SK-MEL-5 (cell line): ENCODE measurements at regions not wholly inside any gene's neighbourhood (a gene's known extent, or its start where the extent isn't known, plus 50 kb on each side); places are given as distances from the start of the nearest gene placed in this dataset.
"Not testable (repeated sequence)": the region's sequence is repeated elsewhere in the genome, so short reads cannot be mapped to it uniquely, and the experiment has no call there.

Source experiments
- DNase-seq: peaks from one replicate; pipeline ENCODE4 v3.0.0-alpha.2; 2016; ENCODE audit warnings: low read depth, low spot score
- in situ Hi-C: cut with HindIII; loops from 2 replicates; pipeline ENCODE4 v1.10.0; 2016; ENCODE audit warnings: low sequenced_read_pairs, high pct_unique_total_duplicates, low pct_unique_long_range_greater_than_20kb

DNA sequence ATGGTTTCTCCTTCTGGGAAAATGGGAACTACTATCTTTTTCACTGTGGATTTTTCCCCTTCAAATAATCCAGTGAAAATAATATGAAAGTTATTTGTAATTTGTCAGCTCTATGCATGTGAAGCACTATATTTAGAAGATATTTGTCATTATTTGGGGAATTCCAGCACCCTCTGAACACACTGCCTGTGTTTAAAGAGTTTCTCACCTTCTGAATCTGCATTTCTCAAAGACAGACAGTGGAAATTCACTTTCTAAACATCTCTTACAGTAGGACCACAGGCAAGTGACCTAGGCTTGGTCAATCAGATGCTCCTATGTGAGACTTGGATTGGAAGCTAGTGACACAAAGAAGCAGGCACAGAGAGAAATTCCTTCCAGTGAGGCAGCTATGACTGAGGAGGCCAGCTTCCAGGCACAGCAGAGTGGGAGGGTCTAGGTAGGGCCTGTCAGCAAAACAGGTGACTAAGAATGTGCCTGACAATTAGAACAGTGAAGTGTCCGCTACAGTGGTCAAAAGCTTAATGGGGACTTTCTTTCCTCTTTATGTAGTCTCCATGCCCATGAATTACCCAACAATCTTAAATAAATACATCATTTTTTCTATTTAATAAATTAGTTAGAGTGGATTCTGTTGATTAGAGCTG is 167.2 kb downstream of the HMHB1 start:
- in situ Hi-C loops = no loop called here
- no peak for DNase-seq

DNA sequence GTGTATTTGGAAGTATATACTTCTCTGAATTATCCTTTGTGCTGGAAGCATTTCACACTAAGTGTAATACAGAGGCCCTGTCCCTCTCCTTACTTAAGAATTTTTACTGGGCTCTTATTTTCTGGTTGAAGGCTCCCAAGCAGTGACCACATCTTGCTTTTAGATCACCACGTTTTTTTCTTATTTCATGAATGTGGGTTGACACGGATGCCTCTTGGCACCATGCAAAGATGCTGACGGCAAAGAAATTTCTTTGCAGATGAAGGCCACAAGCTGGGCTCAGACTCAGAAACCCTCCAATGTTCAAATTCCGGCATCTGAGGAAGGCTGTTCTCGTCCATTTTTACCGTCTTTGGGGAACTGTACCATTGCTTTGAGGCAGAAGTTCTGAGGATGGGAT is 168.5 kb downstream of the HMHB1 start:
- in situ Hi-C loops = no loop called here
- DNase-seq = no peak

DNA sequence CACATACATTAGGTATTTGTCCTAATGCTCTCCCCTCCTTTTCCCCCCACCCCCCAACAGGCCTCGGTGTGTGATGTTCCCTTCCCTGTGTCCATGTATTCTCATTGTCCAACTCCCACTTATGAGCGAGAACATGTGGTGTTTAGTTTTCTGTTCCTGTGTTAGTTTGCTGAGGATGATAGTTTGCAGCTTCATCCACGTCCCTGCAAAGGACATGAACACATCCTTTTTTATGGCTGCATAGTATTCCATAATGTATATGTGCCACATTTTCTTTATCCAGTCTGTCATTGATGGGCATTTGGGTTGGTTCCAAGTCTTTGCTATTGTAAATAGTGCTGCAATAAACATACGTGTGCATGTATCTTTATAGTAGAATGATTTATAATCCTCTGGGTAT is 171.0 kb downstream of the HMHB1 start:
- in situ Hi-C loops, DNase-seq: not testable (repeated sequence)

DNA sequence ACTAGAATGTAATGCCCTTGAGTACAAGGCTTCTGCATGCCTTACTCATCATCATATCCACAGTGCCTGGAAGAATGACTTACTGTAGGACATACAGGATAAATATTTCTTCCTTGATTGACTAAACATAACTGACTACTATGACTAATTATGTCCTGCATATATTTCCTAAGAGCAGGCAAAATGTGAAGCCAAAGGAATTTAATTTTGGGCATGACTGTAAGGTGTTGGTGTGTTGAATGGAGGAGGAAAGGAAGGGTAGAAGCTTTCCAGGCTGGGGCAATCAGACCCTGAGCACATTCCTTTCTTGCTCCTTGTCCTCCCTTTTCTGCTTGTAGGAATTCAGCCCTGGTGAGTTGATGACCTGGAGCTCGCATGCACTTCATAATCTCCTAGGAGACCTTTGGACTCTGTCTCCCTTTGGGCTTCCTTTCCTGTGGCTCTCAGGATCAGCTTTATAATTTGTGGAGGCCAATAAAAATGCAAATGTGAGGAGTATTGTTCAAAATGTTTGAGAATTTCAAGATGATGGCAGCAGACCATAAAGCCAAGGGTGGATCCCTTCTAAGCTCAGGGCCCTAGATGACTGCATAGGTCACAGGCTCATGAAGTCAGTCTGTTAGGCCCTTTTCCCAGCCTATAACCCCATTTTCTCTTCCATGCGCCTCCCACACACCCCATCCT is 174.0 kb downstream of the HMHB1 start:
- in situ Hi-C loops = no loop called here
- DNase-seq = no peak

DNA sequence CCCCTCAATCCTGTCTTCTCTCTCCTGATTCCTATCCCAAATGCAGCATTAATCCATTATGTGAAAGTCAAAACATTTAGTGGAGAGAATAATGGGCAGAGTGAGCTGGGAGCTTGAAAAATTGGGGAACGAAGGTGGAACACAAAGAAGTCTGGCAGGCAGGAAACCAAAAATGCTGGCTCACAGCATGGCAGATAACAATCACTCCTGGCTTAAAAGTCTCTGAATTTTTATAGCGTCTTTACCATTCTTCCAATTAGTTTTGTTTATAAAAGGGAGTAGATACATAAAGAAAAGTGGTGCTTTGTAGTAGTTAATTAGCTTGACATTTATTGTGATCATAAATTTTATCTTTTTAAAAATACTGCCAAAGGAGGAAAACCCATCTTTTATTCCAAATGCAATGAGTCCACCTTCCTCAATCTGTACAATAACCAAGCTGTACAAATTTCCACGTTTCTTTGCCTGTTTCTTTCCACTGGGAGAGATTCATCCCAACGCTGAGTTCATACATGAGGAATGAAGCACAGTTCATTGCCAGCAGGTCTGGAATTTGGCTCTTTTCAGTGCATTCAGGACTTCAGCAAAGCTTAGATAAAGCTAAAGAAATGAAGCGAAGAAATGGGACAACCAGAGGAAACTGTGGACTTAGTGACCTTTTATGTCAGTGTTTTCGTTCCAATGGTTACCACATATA is 174.7 kb downstream of the HMHB1 start:
- in situ Hi-C loops = no loop called here
- DNase-seq = no peak

DNA sequence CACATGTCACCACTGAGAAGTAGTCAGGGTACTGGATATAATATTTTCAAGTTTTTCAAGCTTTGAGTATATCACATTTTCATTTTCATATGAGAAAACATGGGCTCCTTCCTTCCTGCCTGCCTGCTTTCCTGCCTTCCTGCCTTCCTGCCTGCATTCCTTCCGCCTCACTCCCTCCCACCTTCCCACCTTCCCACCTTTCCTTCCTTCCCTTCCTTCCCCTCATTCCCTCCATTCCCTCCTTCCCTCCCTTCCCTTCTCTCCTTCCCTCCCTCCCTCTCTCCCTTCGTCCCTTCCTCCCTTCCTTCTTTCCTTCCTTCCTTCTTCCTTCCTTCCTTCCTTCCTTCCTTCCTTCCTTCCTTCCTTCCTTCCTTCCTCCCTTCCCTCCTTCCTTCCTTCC is 175.3 kb downstream of the HMHB1 start:
- in situ Hi-C loops = no loop called here
- no peak for DNase-seq

DNA sequence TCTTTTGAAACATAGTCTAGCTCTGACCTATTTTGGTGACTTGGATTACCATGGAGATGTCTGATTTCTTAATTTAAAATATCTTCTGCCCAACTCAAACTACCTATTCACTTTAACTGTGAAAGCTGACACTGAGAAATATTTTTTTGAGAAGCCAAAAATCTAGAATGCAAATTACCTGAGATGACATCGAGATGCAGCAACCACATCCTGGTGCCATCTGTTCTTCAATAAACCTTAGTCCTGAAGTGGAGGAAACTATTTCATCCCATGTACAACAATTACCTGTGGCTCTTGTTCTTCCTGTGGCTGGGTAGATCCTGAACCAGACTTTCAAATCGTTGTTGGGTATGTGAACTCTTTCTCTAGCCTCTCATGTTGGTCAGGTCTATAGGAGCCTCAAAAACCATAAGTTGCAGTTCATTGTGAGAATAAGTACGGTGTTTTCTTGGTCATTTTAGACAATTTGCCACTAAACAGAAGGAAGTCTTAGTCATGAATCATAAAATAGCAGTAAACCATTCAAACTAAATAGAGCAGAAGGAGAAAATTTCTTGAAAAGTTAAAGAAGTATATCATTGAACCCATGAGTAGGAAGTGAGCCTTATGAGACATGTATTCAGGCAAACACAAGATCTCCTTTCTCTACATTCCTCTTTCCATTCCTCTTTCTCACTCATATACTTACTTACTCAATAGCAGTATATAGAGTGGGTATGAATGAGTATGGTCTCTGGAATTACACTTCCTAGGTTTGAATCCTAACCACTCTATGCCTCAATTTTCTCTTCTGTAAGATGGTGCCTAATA is 176.0 kb downstream of the HMHB1 start:
- DNase-seq = no peak
- in situ Hi-C loops = no loop called here

DNA sequence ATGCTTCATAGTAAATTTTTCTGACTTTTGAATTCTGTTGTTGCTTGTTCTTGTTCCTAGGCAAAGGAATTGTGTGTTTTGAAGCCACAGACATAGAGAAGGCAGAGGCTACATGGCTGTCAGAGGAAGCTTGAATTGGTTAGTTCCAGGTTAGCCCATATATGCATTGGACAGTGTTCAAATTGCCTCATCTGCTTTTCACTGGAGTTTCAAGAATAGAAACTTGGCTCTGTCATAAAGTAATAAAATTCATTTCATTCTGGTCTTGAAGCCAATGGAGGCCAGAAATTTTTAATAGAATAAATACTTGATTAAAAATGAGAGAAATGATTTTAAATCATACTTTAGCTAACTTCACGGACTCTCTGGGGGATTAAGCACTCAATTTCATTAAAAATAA is 178.0 kb downstream of the YIPF5 start:
- DNase-seq = no peak
- in situ Hi-C loops = no loop called here

DNA sequence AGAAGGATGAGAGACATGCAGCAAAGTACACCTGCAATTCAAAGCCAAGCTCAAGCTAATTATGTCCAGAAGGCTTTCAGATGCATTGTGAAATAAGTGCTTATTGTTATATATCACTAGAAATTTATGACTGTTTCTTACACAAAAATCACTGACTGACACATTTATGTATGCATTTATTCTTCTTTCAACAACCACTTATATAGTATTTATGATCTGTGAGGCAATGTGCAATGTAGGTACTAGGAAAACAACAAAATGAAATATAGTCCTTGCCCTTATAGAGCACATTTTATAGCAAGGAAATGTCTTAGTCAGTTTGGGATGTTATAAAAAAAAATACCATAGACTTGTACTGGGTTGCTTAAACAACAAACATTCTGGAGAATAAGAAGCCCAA is 167.6 kb downstream of the YIPF5 start:
- no peak for DNase-seq

DNA sequence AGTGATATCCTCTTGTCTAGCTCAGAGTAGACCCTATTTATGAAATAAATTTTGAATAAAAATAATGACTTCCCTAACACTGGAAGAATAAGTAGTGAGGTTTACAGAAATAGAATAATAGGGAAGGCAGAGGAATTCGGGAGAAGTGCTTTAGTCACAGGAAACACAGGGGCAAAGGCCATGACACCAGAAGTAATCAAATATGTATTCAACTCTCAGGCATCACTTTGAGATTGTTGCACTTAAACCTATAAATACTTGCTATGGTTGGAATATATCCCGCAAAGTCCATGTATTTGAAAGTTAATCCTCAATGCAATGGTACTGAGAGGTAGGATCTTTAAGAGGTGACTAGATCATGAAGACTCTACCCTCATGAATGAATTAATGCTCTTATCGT is 166.8 kb downstream of the YIPF5 start:
- in situ Hi-C loops = no loop called here
- DNase-seq = no peak

More for the DNA sequence above, 167.6 kb downstream of the YIPF5 start:
- in situ Hi-C loops = no loop called here

DNA sequence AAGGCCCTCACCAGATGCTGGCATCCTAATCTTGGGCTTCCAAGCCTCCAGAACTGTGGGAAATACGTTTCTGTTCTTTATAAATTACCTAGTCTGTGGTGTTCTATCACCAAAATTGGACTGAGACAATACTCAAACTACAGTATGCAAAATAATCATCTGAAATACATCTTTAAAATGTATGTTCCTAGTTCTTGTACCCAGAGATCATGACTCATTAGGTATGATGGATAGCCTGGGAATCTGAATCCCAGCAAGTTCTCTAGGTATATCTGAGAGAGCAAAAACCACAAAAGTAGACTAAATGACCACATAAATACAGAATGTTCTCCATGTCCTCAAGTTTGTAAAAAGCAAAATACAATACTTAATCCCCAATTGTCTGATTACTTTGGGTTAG is 166.3 kb downstream of the YIPF5 start:
- DNase-seq = no peak
- in situ Hi-C loops = no loop called here

DNA sequence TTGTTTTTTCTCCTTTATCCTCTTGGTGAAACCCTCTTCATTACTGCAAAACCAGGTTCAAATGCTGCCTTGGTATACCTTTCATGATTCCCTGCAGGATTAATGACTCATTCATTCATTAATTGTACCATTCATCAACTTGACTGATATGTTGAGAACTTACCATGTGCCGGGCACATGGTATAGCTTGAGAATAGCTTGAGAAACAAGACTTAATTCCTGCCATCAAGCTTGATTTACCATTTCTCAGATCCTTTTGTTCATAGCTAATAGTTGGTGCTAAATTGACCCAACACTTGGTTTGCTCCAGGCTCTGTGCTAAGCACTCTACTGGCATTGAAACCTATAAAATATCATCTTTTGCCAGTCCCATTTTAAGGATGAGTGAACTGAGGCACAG is 165.7 kb downstream of the YIPF5 start:
- in situ Hi-C loops = no loop called here

DNA sequence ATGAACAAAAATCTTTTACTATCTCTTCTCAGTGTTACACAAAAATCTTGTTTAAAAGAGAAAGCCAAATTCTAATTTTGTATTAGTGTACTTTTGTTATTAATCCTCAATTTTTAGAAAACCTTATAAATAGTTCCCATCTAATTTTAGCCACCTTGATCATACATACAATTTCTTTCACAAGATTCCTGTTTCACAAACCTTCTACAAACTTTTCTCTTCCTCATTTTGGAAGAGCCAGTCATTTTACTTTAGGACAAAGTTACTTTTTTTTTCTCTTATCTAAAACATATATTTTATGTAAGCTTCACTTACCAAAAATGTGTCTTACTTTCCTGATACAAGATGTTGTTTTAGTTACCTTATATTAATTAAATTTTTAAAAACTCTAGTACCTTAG is 161.3 kb downstream of the YIPF5 start:
- DNase-seq = no peak
- in situ Hi-C loops = no loop called here

More for the DNA sequence above, 165.7 kb downstream of the YIPF5 start:
- no peak for DNase-seq

DNA sequence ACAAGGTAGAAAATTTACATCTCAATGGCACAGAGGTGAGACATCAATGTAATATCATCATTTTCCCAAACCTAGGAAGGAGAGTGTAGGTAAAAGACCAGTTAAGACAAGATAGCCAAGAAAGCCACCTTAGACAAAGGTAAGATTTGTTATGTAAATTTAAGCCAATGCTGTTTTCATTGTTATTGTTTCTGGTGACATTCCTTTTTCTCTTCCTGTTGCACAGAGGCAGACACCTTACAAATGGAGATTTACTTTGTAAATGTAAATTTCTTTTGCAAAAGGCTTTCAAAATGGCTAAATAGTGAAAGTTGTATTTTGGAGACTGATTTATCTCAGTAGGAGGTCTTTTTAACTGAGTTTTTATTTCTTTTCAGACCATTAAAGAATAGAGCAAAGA is 159.1 kb downstream of the YIPF5 start:
- in situ Hi-C loops = no loop called here
- DNase-seq = no peak

DNA sequence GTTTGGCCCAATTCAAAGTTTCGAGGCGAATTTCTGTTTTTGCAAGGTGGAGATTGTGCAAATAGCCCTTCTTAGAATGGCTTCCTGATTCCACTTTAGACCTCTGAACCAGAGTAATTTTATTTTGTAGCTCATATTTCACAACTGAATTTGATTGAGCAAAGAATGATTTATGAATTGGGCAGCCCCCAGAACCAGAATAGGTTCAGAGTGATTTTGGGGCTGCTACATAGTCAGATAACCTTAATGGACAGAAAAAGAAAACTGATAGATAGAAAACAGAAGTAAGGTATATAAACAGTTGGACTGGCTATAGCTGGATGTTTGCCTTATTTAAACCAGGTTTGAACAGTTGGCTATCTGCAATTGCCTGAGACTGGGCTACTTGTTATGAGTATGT is 156.6 kb downstream of the YIPF5 start:
- in situ Hi-C loops = no loop called here
- no peak for DNase-seq

DNA sequence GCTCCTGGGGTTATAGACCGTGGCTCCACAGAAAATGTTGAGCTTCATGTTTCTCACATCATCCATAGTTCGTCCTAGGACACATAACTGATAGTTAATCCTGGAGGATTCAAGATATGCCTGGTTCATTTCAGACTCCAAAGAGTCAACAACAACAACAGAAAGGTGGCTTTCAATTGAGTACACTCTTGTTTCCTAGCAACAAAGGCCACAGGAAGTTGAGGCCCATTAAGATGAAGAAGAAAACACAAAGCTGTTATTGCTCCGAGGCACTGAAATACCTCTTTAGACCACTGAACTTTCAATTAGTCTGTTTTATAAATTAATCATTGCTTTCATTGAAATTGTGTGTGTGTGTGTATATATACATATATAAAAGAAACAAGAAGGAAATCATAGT is 154.5 kb downstream of the YIPF5 start:
- in situ Hi-C loops = no loop called here

DNA sequence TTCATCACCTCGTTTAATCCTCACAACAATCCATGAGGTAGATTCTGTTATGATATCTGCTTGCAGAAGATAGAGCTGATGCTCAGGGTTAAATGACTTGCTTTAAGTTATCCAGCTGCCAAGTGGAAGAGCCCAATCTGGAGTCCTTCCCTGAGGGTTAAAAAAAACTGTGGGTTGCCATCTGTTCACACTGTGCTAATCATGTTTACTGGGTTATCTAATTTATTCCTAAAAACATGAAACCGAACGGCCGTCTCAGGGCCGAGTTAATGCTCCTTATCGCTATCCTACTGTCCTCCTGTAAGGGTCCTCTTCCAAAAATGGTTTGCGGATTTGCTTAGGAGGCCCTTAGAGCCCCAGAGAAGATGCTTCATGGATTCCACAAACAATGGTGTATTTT is 153.3 kb downstream of the YIPF5 start:
- in situ Hi-C loops = no loop called here
- no peak for DNase-seq

More for the DNA sequence above, 154.5 kb downstream of the YIPF5 start:
- no peak for DNase-seq

DNA sequence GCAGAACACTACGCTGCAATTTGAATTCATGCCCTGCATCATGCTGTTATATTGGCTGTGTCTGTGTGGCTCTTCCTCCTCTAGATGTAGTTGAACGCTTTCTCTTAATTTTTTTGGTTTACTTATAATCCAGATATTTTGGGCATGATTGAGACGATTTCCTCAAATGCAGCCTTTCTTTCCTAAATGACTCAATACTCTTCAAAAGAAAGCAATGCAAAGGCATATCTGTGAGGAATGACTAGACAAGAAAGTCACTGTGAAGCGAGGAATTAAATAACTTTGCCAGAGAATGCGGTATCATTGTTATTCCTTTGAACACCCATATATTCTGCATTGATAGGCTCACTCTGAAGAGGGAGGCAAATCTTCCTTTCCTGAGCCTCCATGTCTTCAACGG is 152.8 kb downstream of the YIPF5 start:
- in situ Hi-C loops = no loop called here
- DNase-seq = no peak
